SK-N-SH (cell line): ENCODE measurements at regions not wholly inside any gene's neighbourhood (a gene's known extent, or its start where the extent isn't known, plus 50 kb on each side); places are given as distances from the start of the nearest gene placed in this dataset.

Experiments
- CTCF ChIA-PET: fragments of 300-600, 350-600 bp; formaldehyde crosslinking; extraction: SDS; loops from one replicate; lab custom pipeline; 2021; lab: Yijun Ruan, JAX
- POLR2A ChIA-PET: fragments of 350-600 bp; sonication (Branson Sonifier 250); formaldehyde crosslinking; extraction: SDS; loops from one replicate; lab custom pipeline; 2020; ENCODE audit warnings: antibody characterized with exemption, inconsistent platforms; lab: Yijun Ruan, JAX
- DNase-seq: peaks from one replicate; pipeline ENCODE4 v3.0.0; 2012
- H2AFZ ChIP-seq: fragments of 200-600 bp; sonication (generic); 2 replicates; pipeline ENCODE4 v1.8.1; 2016; ENCODE audit warnings: antibody characterized with exemption, mild to moderate bottlenecking, low read depth
- H3F3A ChIP-seq: fragments of 200-600 bp; sonication (generic); replicated peaks from 2 replicates; pipeline ENCODE3; 2016; ENCODE audit warnings: antibody characterized with exemption, mild to moderate bottlenecking; ENCODE audit not compliant: insufficient read depth
- H3K27ac ChIP-seq, 2 experiments: fragments of 200-500 bp in 1 of 2; fragments of 200-600 bp in 1 of 2; sonication (Bioruptor generic) in 1 of 2; sonication (generic), shearing (Covaris generic) in 1 of 2; 2 replicates each; pipeline versions ENCODE4 v1.5.1 to v1.6.1; 2014 to 2016; ENCODE audit warnings: low read depth in 2 of 2, inconsistent platforms in 1 of 2, low read length in 1 of 2, mild to moderate bottlenecking in 1 of 2, mixed read lengths in 1 of 2
- H3K27me3 ChIP-seq: fragments of 200-600 bp; sonication (generic), shearing (Covaris generic); 2 replicates; pipeline ENCODE4 v1.6.1; 2016; ENCODE audit warnings: mixed run types; ENCODE audit not compliant: insufficient read depth
- H3K36me3 ChIP-seq, 2 experiments: fragments of 200-500 bp in 1 of 2; fragments of 200-600 bp in 1 of 2; sonication (Bioruptor generic) in 1 of 2; sonication (generic) in 1 of 2; replicated peaks in 1 of 2; 2 replicates each; pipeline versions ENCODE3 to v1.5.1; 2014 to 2016; ENCODE audit warnings: low read length in 1 of 2, mild to moderate bottlenecking in 1 of 2; ENCODE audit not compliant: insufficient read depth in 2 of 2, control insufficient read depth in 1 of 2
- H3K4me1 ChIP-seq, 2 experiments: fragments of 200-500 bp in 1 of 2; fragments of 200-600 bp in 1 of 2; sonication (Bioruptor generic) in 1 of 2; sonication (generic), shearing (Covaris generic) in 1 of 2; 2 replicates each; pipeline versions ENCODE4 v1.5.1 to v1.6.1; 2014 to 2016; ENCODE audit warnings: low read depth in 1 of 2, low read length in 1 of 2, mixed run types in 1 of 2; ENCODE audit not compliant: insufficient read depth in 2 of 2, control insufficient read depth in 1 of 2
- H3K4me2 ChIP-seq: fragments of 200-600 bp; sonication (generic), shearing (Covaris generic); 2 replicates; pipeline ENCODE4 v1.6.1; 2017; ENCODE audit warnings: mixed run types
- H3K4me3 ChIP-seq, 2 experiments: fragments of 200-500 bp in 1 of 2; fragments of 200-600 bp in 1 of 2; sonication (Bioruptor generic) in 1 of 2; sonication (generic), shearing (Covaris generic) in 1 of 2; 2 replicates each; pipeline versions ENCODE4 v1.5.1 to v1.8.1; 2014 to 2016; ENCODE audit warnings: low read depth in 2 of 2, inconsistent platforms in 1 of 2, low read length in 1 of 2, mild to moderate bottlenecking in 1 of 2, mixed read lengths in 1 of 2, moderate library complexity in 1 of 2
- H3K79me2 ChIP-seq: fragments of 200-600 bp; sonication (generic); 2 replicates; pipeline ENCODE4 v1.8.1; 2017; ENCODE audit warnings: mild to moderate bottlenecking; ENCODE audit not compliant: insufficient read depth
- H3K9ac ChIP-seq: fragments of 200-600 bp; sonication (generic); 2 replicates; pipeline ENCODE4 v1.6.1; 2017; ENCODE audit warnings: mixed run types
- H3K9me2 ChIP-seq: fragments of 200-600 bp; sonication (generic); 2 replicates; pipeline ENCODE4 v1.6.1; 2017; ENCODE audit warnings: mixed run types
- H3K9me3 ChIP-seq: fragments of 200-600 bp; sonication (generic); 2 replicates; pipeline ENCODE4 v1.6.1; 2017; ENCODE audit warnings: mixed run types, mild to moderate bottlenecking, moderate library complexity
- H4K20me1 ChIP-seq: fragments of 200-600 bp; sonication (generic); 2 replicates; pipeline ENCODE4 v1.6.1; 2017; ENCODE audit warnings: mild to moderate bottlenecking, mixed run types; ENCODE audit not compliant: insufficient read depth
- CHD2 ChIP-seq: fragments of 150-350 bp; IDR thresholded peaks from 2 replicates; pipeline ENCODE4 v1.6.1; 2018; ENCODE audit warnings: low read length; ENCODE audit not compliant: partially characterized antibody
- CTCF ChIP-seq: fragments of 200-600 bp; sonication (generic); IDR thresholded peaks from 2 replicates; pipeline ENCODE4 v1.6.1; 2017; ENCODE audit warnings: antibody characterized with exemption, mild to moderate bottlenecking, moderate library complexity
- ELF1 ChIP-seq: IDR thresholded peaks from 2 replicates; pipeline ENCODE4 v1.4.0; 2012
- FOXM1 ChIP-seq: IDR thresholded peaks from 2 replicates; pipeline ENCODE4 v1.4.0; 2012; ENCODE audit warnings: low read depth, mild to moderate bottlenecking
- GABPA ChIP-seq: IDR thresholded peaks from 2 replicates; pipeline ENCODE4 v1.4.0; 2012; ENCODE audit warnings: low read depth, mild to moderate bottlenecking
- GATA2 ChIP-seq: sonication (generic); formaldehyde crosslinking; IDR thresholded peaks from 2 replicates; pipeline ENCODE4 v1.5.0; 2020; ENCODE audit warnings: mild to moderate bottlenecking, missing genetic modification reagents
- IRF3 ChIP-seq: fragments of 150-350 bp; IDR thresholded peaks from 2 replicates; pipeline ENCODE4 v1.6.1; 2016; ENCODE audit warnings: mild to moderate bottlenecking, low read depth, low read length
- MEF2A ChIP-seq: IDR thresholded peaks from 2 replicates; pipeline ENCODE4 v1.4.0; 2012; ENCODE audit warnings: low read depth, borderline replicate concordance
- MXI1 ChIP-seq: IDR thresholded peaks from 2 replicates; pipeline ENCODE4 v1.6.1; 2012; ENCODE audit warnings: mild to moderate bottlenecking, low read depth, low read length, improper control_type of control experiment
- NFIC ChIP-seq: IDR thresholded peaks from 2 replicates; pipeline ENCODE4 v1.4.0; 2012; ENCODE audit warnings: borderline replicate concordance
- POLR2AphosphoS5 ChIP-seq: IDR thresholded peaks from 2 replicates; pipeline ENCODE4 v1.6.1; 2012; ENCODE audit warnings: low read depth, low read length
- RAD21 ChIP-seq: IDR thresholded peaks from 2 replicates; pipeline ENCODE4 v1.6.1; 2012; ENCODE audit warnings: mild to moderate bottlenecking, low read length
- RXRA ChIP-seq: IDR thresholded peaks from 2 replicates; pipeline ENCODE4 v1.4.0; 2012; ENCODE audit warnings: low read depth, mild to moderate bottlenecking, borderline replicate concordance
- SIN3A ChIP-seq: IDR thresholded peaks from 2 replicates; pipeline ENCODE4 v1.6.1; 2012; ENCODE audit warnings: low read depth, mild to moderate bottlenecking, low read length, moderate library complexity, borderline replicate concordance
- SMC3 ChIP-seq: IDR thresholded peaks from 2 replicates; pipeline ENCODE4 v1.6.1; 2012; ENCODE audit warnings: low read depth, low read length, improper control_type of control experiment
- USF1 ChIP-seq: IDR thresholded peaks from 2 replicates; pipeline ENCODE4 v1.4.0; 2012; ENCODE audit warnings: low read depth, borderline replicate concordance
- YY1 ChIP-seq: IDR thresholded peaks from 2 replicates; pipeline ENCODE4 v1.4.0; 2012; ENCODE audit warnings: low read depth, mild to moderate bottlenecking
- ZBTB33 ChIP-seq: IDR thresholded peaks from 2 replicates; pipeline ENCODE4 v1.4.0; 2012; ENCODE audit warnings: low read depth, borderline replicate concordance
- WGBS: methylation state at CpG from one replicate; pipeline ENCODE4 v1.1.6; 2017; ENCODE audit warnings: low lambda C conversion rate; 5-methylcytosine and 5-hydroxymethylcytosine counted together

- Histone ChIP-seq H3K9ac (no peak overlapping the region), H3K4me3 (no peak overlapping the region), H3F3A (no peaks in the 10 kb centered on the region)
- TF ChIP-seq NFIC: no peak
- no peak for TF ChIP-seq GABPA
- no peak for TF ChIP-seq YY1
- no peak for TF ChIP-seq MXI1
- no peak for TF ChIP-seq GATA2 (CRISPR knock-in tag)
- no peak for TF ChIP-seq ZBTB33
- TF ChIP-seq IRF3: no peak
- no peak for TF ChIP-seq CHD2
- TF ChIP-seq SIN3A: no peak
- no peak for TF ChIP-seq RAD21
- no peak for TF ChIP-seq POLR2AphosphoS5
- TF ChIP-seq FOXM1: no peak
- TF ChIP-seq, all 33 proteins: peak for 0
- ChIA-PET POLR2A (no interaction called here), CTCF (no interaction called here)
- DNase-seq: no peak
- Histone ChIP-seq H3K9me2 (0 out of 2 replicates have a peak, but pooled peaks cover 2% of the 10 kb centered on the region), H3K27ac (no peak overlapping the region), H4K20me1 (no peaks in the 10 kb centered on the region), H3K4me1 (no peaks in the 10 kb centered on the region), H3K79me2 (no peaks in the 10 kb centered on the region), H3K4me2 (no peak overlapping the region), H3K36me3 (no peaks in the 10 kb centered on the region), H2AFZ (no peak overlapping the region), H3K27me3 (no peaks in the 10 kb centered on the region), H3K9me3 (no peaks in the 10 kb centered on the region)
- WGBS: 4% methylated on average over 3 of the region's 3 CpGs
Observed at GRCh38 chr7:12913002-12913401, 225.6 kb downstream of the ARL4A start.

GRCh38 chr7:12917801-12918200 is 230.4 kb downstream of the ARL4A start:
- no peaks in the 10 kb centered on the region for H4K20me1 ChIP-seq
- 5% methylated on average over 2 of the region's 2 CpGs for WGBS
- no peak overlapping the region for H3K9ac ChIP-seq
- POLR2A ChIA-PET: no interaction called here
- H2AFZ ChIP-seq: no peak overlapping the region
- no peak overlapping the region for H3K4me3 ChIP-seq
- no peaks in the 10 kb centered on the region for H3K4me1 ChIP-seq
- H3F3A ChIP-seq: no peaks in the 10 kb centered on the region
- H3K9me2 ChIP-seq: no peaks in the 10 kb centered on the region
- no peaks in the 10 kb centered on the region for H3K36me3 ChIP-seq
- no peaks in the 10 kb centered on the region for H3K79me2 ChIP-seq
- CTCF ChIA-PET: no interaction called here
- H3K9me3 ChIP-seq: no peaks in the 10 kb centered on the region
- no peak for DNase-seq
- H3K27ac ChIP-seq: no peak overlapping the region
- H3K4me2 ChIP-seq: no peak overlapping the region
- H3K27me3 ChIP-seq: no peaks in the 10 kb centered on the region; the same call in 1 of the 2 replicates
- TF ChIP-seq CTCF (no peak), USF1 (no peak), ELF1 (no peak), MEF2A (no peak), RXRA (no peak), ZBTB33 (no peak), SMC3 (no peak)
